HG03469 (cell line): ENCODE measurements at regions not wholly inside any gene's neighbourhood (a gene's known extent, or its start where the extent isn't known, plus 50 kb on each side); places are given as distances from the start of the nearest gene placed in this dataset.

ENCODE experiments used
- ATAC-seq: cut with Tn5 transposase; IDR thresholded peaks from one replicate; pipeline ENCODE4 v1.9.1; 2021; ENCODE audit warnings: mild to moderate bottlenecking, moderate library complexity, moderate number of reproducible peaks; ENCODE audit not compliant: unreplicated experiment

- ATAC-seq = no peak
These were observed 119.6 kb upstream of the DTNA start for GRCh38 chr18:34590503-34590902.

GRCh38 chr18:34591920-34592444, 118.1 kb upstream of the DTNA start:
- no peak for ATAC-seq

GRCh38 chr18:34592481-34592880, 117.6 kb upstream of the DTNA start:
- ATAC-seq = no peak

DNA sequence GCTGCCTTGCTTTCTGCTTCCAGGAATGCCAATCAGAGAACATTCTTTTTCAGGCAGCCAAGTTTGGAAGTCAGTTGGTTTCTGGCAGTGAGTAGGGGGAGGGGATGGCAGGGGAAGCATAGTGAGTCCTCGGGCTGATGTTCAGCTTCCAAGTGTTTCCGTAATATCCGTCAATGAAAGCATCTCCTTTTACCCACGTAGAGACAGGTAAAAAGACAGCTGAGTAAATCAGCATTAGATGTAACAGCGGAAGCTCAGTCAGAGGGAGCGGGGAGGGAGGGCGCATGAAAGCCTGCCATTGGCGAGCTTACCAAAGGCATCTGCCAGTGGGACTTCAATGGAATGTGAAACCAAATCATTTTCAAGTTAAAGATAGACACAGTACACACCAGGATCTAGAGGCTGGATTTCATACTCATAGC, 117.1 kb upstream of the DTNA start:
- ATAC-seq = no peak

DNA sequence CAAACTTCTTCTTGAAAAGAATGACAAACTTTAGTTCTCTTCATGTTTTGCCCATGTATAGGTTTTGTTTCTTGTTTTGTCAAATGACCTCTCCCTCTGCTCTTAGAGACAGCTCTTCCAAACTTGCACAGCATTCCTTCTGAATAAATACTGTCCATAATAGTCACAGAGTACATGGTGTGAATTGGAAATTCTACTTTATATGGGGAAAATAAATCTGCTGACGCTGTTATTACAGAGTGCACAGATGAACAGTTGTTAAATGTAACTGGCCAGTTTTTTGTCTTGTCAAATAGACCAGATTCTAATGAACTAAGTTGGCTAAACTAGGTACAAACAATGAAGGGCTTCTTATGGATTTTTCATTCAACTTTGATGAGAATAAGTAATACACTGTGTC, 115.8 kb upstream of the DTNA start:
- ATAC-seq = no peak

GRCh38 chr18:34595690-34596089, 114.4 kb upstream of the DTNA start:
- ATAC-seq = no peak

GRCh38 chr18:34598120-34598635, 111.9 kb upstream of the DTNA start:
- ATAC-seq = no peak

- no peak for ATAC-seq
These were observed 109.9 kb upstream of the DTNA start for GRCh38 chr18:34600158-34600557.

DNA sequence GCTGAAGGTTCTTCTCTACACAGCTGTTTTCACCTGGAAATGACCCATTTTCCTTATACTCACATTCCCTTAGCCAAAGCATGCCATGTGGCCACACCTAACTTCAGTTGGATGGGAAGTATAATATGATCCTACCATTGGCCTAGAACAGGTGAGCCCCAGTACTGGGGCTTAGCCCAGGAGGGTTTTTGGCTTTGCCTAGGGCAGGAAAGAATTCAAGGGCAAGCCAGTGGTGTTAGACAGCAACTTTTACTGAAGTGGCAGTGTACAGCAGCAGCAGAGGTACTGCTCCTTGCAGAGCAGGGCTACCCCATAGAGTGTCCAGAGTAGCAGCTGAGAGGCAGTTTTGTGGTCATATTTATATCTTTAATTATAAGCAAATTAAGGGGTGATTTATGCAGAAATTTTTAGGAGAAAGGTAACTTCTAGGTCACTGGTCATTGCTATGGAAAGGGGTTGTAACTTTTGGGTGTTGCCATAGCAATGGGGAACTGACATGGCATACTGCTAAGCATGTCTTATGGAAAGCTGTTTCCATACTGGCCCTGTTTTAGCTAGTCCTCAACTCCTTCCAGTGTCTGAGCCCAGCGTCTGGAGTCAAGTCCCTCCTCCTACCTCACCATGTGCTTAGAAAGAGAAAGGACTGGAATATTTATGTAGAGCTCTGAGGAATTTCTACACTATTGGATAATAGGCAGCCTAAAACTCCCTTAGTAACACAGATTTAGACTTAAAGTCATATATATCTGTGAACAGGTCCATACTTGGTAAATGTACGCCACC, 109.0 kb upstream of the DTNA start:
- ATAC-seq = no peak

- no peak for ATAC-seq
These were observed 105.5 kb upstream of the DTNA start for GRCh38 chr18:34604591-34604990.

DNA sequence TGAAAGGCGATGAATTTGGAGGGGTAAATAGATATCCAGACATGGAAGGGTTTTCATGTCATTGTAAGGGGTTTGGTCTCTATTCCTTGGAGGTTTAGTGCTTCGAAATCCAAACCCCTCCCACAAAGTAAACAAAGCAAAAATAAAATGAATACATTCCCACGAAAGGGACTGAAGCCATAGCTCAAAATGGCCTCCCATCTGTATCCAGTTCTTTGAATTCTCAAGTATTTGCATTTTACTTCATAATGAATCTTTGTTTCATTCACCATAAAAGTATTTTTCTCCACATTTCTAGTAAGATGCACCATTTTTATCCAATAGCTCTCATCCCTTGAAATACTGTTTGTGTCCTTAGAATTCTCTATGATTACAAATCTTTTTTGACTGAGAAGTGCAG, 103.2 kb upstream of the DTNA start:
- ATAC-seq = no peak

DNA sequence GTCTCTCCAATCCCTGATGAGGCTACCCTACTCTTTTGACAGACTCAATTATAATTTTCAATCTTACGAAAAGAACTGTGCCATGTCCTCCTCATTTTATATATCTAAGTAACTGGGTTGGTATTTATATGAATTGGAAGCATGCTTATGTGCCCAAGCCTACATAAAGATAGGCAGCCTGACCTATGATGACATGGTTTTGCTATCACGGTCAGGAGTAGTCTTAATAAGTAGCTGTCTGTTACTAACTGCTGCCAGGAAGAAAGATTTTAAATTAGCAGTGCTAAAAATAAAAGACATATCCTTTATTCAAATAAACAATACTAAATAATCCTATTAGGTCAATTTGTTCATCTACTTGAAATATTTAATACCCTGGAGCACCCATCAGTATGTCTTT, 102.0 kb upstream of the DTNA start:
- no peak for ATAC-seq

DNA sequence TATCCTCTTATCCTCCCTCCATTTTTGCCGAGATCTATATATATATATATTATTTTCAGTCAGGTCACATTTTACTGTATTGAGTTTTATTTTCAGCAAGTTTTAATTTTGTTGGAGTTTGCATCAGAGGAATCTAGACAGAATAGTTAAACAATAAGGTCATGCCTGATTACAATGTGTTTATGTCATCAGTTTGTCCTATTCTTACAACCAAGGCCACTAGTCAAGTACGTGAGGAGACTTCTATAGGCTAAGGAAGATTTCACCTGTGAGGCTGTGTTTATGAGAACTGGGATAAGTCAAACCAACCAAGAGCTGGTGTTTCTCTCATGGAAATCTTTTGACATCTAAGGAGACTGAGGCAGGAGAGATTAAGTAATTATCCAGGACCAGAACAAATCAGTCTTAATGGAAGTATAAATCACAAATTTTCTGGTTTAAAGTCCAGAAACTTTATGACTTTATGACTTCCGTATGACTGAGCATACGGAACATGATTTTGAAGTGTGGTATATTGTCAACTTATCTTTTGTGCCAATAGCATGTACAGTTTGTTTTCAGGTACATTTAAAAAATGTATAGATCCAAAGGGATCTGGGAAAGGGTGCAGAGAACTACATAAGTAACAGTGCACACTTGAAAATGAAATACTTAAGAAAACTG, 100.0 kb upstream of the DTNA start:
- no peak for ATAC-seq

- no peak for ATAC-seq
These were observed 98.2 kb upstream of the DTNA start for GRCh38 chr18:34611904-34612303.

DNA sequence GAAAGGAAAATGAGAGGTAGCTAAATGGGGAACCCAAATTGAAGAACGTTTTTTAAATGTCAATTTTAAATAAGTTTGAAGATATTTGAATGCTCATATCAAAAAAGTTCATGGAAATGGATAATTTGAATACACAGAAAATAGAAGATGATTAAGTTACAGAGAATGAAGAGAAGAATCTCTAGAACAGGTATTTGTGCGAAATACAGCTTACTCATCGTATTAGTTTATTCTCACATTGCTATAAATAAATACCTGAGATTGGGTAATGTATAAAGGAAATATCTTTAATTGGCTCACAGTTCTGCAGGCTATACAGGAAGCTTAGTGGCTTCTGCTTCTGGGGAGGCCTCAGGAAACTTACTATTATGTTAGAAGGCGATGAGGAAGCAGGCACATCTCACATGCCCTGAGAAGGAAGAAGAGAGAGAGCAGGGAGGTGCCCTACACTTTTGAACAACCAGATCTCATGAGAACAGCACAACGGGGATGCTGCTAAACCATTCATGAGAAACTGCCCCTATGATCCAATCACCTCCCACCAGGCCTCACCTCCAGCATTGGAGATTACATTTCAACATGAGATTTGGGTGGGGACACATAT, 89.7 kb upstream of the DTNA start:
- ATAC-seq = no peak

DNA sequence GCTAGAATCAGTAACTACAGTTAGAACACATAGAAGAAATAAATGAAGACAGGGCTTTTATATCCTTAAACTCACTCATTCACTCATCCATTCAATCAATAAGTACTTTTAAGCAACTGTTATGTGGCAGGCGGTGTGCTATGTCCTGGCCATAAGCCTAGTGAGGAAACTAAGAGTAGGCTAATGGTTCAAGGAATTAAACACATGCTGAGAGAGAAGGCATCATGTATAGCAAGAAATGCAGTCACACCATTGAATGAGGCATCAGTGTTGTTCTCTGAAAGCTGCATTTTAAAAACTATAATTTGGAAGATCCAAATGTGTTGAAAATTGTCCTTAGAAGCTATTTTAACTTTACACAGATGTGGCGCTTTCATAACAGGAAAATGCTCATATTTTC, 86.5 kb upstream of the DTNA start:
- no peak for ATAC-seq

DNA sequence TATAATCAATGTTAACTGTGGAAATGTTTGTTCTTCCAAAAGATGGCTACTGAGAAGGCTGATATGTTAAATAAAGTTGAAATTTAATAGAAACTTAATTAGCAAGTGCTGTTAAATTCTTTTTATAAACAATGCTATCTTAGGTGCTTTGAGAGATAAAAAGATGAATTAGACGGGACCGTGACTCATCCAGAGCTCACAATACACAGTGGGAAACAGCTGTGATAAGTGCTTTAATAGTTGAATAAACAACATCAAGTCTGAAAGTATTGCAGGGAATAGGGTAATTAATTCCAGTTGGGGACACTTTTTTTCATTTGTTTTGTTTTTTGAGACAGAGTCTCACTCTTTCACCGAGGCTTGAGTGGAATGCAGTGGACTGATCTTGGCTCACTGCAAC, 85.5 kb upstream of the DTNA start:
- no peak for ATAC-seq

DNA sequence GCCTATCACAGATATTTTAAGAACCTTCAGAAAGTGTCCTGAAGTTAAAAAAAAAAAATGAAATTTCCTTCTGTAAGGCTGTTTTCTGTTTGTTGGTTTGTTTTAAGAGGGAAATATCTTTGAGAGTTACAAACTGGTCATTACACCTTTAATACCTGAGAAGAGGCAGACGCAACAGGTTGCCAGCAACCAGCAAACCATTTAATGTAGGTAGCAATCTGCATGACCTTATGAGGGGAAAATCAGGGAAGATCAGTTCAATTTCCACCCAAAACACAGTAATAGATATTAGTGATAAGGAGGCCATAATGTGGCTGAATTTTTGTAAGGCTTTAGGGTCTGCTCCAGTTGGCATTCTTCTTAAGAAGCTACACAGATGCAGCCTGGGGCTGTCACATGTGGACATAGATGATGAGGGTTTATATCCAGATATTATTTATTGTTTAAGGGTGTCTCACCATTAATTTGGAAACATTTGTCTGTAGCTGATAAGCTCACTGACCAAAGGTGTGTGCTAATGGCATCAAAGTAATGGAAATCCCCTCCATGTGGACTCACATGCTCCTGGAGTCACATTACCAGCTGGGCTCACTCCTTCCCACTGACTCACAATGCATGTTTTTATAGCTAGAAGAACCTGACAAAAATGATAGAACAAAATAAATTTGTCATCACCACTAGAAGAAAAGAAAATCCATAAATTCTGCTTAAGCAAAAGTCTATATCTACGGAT, 83.5 kb upstream of the DTNA start:
- no peak for ATAC-seq

- ATAC-seq = no peak
These were observed 82.8 kb upstream of the DTNA start for GRCh38 chr18:34627137-34627920.
